Tibial nerve (tissue), 3 donors: ENCODE measurements at regions not wholly inside any gene's neighbourhood (a gene's known extent, or its start where the extent isn't known, plus 50 kb on each side); places are given as distances from the start of the nearest gene placed in this dataset.

Source experiments
- POLR2A ChIP-seq, 2 donors: fragments of 450-650 bp; IDR thresholded peaks; one replicate each; pipeline ENCODE4 v1.6.1; 2017; ENCODE audit warnings: antibody characterized with exemption in 2 of 2, mild to moderate bottlenecking in 2 of 2, moderate library complexity in 2 of 2
- TF ChIP-seq, protein P1 (sequence below), 5 experiments: fragments of 200-600 bp in 3 of 5; fragments of 450-650 bp in 2 of 5; sonication (generic) in 3 of 5; IDR thresholded peaks; one replicate each; pipeline ENCODE4 v1.5.1; 2016 to 2019; ENCODE audit warnings: antibody characterized with exemption in 5 of 5, mild to moderate bottlenecking in 3 of 5, moderate library complexity in 2 of 5

DNA sequence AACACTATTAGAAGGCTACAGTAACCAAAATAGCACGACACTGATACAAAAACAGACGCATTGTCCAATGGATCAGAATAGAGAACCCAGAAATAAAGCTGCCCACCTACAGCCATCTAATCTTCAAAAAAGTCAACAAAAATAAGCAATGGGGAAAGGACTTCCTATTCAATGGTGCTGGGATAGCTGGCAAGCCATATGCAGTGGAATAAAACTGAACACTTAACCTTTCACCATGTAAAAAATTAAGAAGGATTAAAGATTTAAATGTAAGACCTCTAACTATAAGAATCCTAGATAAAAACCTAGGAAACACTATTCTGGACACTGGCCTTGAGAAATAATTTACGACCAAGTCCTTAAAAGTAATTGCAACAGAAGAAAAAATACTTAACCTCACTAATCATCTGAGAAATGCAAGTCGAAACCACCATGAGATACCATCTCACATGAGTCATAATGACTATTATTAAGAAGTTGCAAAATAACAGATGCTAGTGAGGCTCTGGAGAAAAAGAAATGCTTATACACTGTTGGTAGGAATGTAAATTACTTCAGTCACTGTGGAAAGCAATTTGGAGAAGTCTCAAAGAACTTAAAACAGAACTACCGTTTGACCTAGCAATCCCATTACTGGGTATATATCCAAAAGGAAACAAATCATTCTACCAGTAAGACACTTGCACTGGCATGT, 203.3 kb upstream of the CDH9 start:
- TF ChIP-seq, protein P1, sequence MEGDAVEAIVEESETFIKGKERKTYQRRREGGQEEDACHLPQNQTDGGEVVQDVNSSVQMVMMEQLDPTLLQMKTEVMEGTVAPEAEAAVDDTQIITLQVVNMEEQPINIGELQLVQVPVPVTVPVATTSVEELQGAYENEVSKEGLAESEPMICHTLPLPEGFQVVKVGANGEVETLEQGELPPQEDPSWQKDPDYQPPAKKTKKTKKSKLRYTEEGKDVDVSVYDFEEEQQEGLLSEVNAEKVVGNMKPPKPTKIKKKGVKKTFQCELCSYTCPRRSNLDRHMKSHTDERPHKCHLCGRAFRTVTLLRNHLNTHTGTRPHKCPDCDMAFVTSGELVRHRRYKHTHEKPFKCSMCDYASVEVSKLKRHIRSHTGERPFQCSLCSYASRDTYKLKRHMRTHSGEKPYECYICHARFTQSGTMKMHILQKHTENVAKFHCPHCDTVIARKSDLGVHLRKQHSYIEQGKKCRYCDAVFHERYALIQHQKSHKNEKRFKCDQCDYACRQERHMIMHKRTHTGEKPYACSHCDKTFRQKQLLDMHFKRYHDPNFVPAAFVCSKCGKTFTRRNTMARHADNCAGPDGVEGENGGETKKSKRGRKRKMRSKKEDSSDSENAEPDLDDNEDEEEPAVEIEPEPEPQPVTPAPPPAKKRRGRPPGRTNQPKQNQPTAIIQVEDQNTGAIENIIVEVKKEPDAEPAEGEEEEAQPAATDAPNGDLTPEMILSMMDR (IDR thresholded peaks at IDR 0.05): no peak
- no peak for TF ChIP-seq POLR2A (IDR thresholded peaks at IDR 0.05)
